Mesothelial cell of epicardium (in vitro differentiated cells): ENCODE measurements at regions not wholly inside any gene's neighbourhood (a gene's known extent, or its start where the extent isn't known, plus 50 kb on each side); places are given as distances from the start of the nearest gene placed in this dataset.

ENCODE experiments used
- DNase-seq, 2 experiments: peaks; one replicate each; pipeline ENCODE4 v3.0.0; 2021; ENCODE audit warnings: low spot score in 2 of 2; ENCODE audit not compliant: unreplicated experiment in 2 of 2
- H3K27ac Mint-ChIP-seq: 2 replicates; pipeline ENCODE4 v1.8.0; 2021; ENCODE audit warnings: mixed read lengths
- H3K27me3 Mint-ChIP-seq: 2 replicates; pipeline ENCODE4 v1.8.0; 2021; ENCODE audit warnings: low read depth, mixed read lengths
- H3K36me3 Mint-ChIP-seq: 2 replicates; pipeline ENCODE4 v1.8.0; 2021; ENCODE audit warnings: mixed read lengths
- H3K4me1 Mint-ChIP-seq: 2 replicates; pipeline ENCODE4 v1.8.0; 2021; ENCODE audit warnings: mixed read lengths
- H3K4me3 Mint-ChIP-seq: 2 replicates; pipeline ENCODE4 v1.8.0; 2021; ENCODE audit warnings: mild to moderate bottlenecking, moderate library complexity, mixed read lengths
- H3K9me3 Mint-ChIP-seq: 2 replicates; pipeline ENCODE4 v1.8.0; 2021; ENCODE audit warnings: mixed read lengths
- CTCF ChIP-seq: fragments of 200-600 bp; sonication (generic); IDR thresholded peaks from one replicate; pipeline ENCODE4 v1.5.0; 2021; ENCODE audit warnings: antibody characterized with exemption; ENCODE audit not compliant: unreplicated experiment

GRCh38 chr3:24923570-24923969 lies 428.9 kb upstream of the THRB start:
- TF ChIP-seq CTCF = no peak
- Mint-ChIP-seq H3K36me3 (no peaks in the 10 kb centered on the region), H3K9me3 (no peaks in the 10 kb centered on the region), H3K27ac (peak overlapping the region; percentile 80), H3K4me1 (peaks cover 21% of the 10 kb centered on the region), H3K4me3 (no peak overlapping the region), H3K27me3 (no peaks in the 10 kb centered on the region)
- no peak for DNase-seq

GRCh38 chr3:24929521-24929920 lies 434.9 kb upstream of the THRB start:
- peaks cover 16% of the 10 kb centered on the region for H3K4me1 Mint-ChIP-seq
- no peak overlapping the region for H3K27ac Mint-ChIP-seq
- TF ChIP-seq CTCF = no peak
- DNase-seq = no peak
- H3K9me3 Mint-ChIP-seq = no peaks in the 10 kb centered on the region
- H3K4me3 Mint-ChIP-seq = no peak overlapping the region
- no peaks in the 10 kb centered on the region for H3K27me3 Mint-ChIP-seq
- H3K36me3 Mint-ChIP-seq = no peaks in the 10 kb centered on the region

- H3K27ac Mint-ChIP-seq = peak overlapping the region; percentile 60
- no peaks in the 10 kb centered on the region for H3K27me3 Mint-ChIP-seq
- no peak for TF ChIP-seq CTCF
- H3K4me1 Mint-ChIP-seq = peaks cover 46% of the 10 kb centered on the region
- H3K9me3 Mint-ChIP-seq = no peaks in the 10 kb centered on the region
- no peaks in the 10 kb centered on the region for H3K36me3 Mint-ChIP-seq
- no peak for DNase-seq
- no peak overlapping the region for H3K4me3 Mint-ChIP-seq
Measured at GRCh38 chr3:24933401-24933800, 438.8 kb upstream of the THRB start.

- Mint-ChIP-seq H3K27ac (peak overlapping the region; percentile 74), H3K36me3 (no peaks in the 10 kb centered on the region), H3K4me1 (peaks cover 44% of the 10 kb centered on the region), H3K27me3 (no peaks in the 10 kb centered on the region), H3K9me3 (no peaks in the 10 kb centered on the region), H3K4me3 (no peak overlapping the region)
- no peak for TF ChIP-seq CTCF
- no peak for DNase-seq
Measured at GRCh38 chr3:24936574-24936973, 441.9 kb upstream of the THRB start.

- no peaks in the 10 kb centered on the region for H3K27me3 Mint-ChIP-seq
- peaks cover 44% of the 10 kb centered on the region for H3K4me1 Mint-ChIP-seq
- peak overlapping the region; percentile 74 for H3K27ac Mint-ChIP-seq
- TF ChIP-seq CTCF = no peak
- peak in 1 of 2 experiments; percentile 38 for DNase-seq
- H3K4me3 Mint-ChIP-seq = no peak overlapping the region
- no peaks in the 10 kb centered on the region for H3K9me3 Mint-ChIP-seq
- no peaks in the 10 kb centered on the region for H3K36me3 Mint-ChIP-seq
Measured at GRCh38 chr3:24937228-24937627, 442.6 kb upstream of the THRB start.

- no peak for TF ChIP-seq CTCF
- Mint-ChIP-seq H3K9me3 (no peaks in the 10 kb centered on the region), H3K36me3 (no peaks in the 10 kb centered on the region), H3K4me1 (peaks cover 44% of the 10 kb centered on the region), H3K27me3 (no peaks in the 10 kb centered on the region), H3K4me3 (no peak overlapping the region), H3K27ac (peak overlapping the region; percentile 74)
- DNase-seq = no peak
Measured at GRCh38 chr3:24937780-24938179, 443.1 kb upstream of the THRB start.
